ENCODE measurements at regions not wholly inside any gene's neighbourhood (a gene's known extent, or its start where the extent isn't known, plus 50 kb on each side); places are given as distances from the start of the nearest gene placed in this dataset.

- TF ChIP-seq CTCF (IDR thresholded peaks at IDR 0.05; ENCODE audit: low read length) (no peak), EZH2phosphoT487 (IDR thresholded peaks at IDR 0.05; ENCODE audit: low read length) (no peak), EZH2 (optimal IDR thresholded peaks at IDR 0.05; ENCODE audit: low read depth, low read length) (no peak)
Observed at GRCh38 chr5:54927097-54927746, 58.2 kb downstream of the ESM1 start.
